HG02759 (cell line): ENCODE measurements at regions not wholly inside any gene's neighbourhood (a gene's known extent, or its start where the extent isn't known, plus 50 kb on each side); places are given as distances from the start of the nearest gene placed in this dataset.
"Not testable (repeated sequence)": the region's sequence is repeated elsewhere in the genome, so short reads cannot be mapped to it uniquely, and the experiment has no call there.

ENCODE experiments used
- ATAC-seq: cut with Tn5 transposase; IDR thresholded peaks from one replicate; pipeline ENCODE4 v1.9.1; 2021; ENCODE audit warnings: mild to moderate bottlenecking, moderate library complexity; ENCODE audit not compliant: unreplicated experiment

DNA sequence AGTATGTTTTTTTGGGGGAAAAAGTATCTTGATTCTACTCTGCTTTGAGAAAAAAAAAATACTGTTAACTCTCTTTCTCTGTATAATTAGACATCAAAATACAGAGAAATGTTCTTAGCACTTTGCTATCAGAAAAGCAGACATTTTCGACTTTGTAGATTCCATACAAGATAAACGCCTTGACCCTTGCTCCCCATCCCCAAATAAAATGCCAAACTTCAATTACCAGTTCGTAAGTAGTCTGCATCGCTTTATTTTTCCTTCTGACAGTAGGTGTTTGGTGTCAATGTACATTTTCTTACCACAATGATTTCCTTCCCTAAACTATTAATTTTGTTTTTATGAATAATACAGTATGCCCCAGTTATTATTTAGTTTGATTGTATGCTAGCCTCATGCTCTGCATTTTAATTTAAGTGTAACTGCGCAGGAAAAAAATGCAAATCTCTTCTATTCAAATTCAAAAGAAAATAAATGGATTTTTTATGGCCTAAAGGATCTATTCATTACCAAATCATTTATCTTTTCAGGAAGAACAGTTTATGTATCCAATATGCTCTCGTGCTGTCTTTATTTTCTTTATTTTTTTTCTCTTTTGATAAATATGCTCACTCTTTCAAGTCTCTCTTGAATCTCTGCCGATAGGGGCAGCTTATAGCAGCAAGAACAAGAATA is 84.8 kb upstream of the ZNF217 start:
- no peak for ATAC-seq

DNA sequence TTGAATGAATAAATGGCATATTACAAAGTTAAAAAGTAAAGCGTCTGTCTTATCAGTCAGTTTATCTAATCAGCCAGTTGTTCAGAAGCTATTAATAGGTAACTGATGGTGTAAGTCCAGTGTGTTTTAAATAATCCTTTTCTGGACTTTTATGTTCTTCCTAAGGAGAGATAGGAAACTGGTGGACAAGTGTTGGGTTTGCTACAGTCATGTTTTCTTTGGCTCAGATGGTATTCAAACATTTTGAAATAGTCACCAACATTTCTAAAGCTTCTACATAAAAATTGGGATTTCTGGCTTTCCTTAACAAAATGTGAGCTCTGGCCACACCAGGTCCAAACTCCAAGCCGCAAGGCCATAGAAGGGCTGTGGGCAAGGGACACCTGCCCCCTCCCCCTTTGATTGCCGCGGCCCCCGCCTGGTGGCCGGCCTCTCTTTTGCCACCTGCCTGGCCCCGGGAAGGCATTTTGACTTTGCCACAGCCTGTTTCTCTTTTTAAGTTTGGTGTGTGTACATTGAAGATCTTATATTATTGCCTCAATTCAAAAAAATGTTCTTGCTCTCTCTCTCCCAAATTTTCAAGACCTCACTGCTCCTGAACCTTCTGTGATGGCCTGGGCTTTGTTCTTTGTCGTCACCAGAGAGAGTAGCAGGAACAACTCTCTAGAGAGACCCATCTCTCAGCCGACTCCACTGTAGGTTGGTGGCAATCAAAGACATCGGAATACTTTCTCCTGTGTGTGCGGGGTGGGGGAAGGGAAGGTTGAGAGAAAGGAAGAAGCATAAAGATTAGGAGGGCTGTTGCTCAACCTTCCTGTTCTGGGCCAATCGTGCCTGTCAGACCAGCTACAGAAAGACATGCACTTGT is 84.0 kb upstream of the ZNF217 start:
- no peak for ATAC-seq

DNA sequence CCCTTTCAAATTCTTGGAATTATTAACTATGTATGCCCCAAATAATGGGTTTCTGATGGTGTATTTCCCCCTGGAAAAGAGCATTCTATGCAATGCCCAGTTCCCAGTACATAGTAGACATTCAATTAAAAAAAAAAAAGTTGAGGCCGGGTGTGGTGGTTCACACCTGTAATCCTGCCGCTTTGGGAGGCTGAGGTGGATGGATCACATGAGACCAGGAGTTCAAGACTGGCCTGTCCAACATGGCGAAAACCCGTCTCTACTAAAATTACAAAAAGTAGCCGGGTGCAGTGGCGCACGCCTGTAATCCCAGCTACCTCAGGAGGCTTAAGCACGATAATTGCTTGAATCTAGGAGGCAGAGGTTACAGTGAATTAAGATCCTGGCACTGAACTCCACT is 83.3 kb upstream of the ZNF217 start:
- ATAC-seq: no peak

DNA sequence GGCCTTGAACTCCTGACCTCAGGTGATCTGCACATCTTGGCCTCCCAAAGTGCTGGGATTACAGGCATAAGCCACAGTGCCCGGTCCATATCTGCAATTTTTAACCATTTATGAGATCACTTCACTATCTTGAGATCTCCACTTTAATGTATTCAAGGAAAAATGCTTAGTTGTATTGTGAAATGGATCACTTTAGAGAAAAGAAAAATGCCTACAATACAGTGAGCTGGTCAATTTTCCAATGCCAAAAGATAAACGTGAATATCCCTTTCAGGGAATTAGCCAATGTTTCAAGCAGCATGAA is 82.8 kb upstream of the ZNF217 start:
- ATAC-seq: no peak

DNA sequence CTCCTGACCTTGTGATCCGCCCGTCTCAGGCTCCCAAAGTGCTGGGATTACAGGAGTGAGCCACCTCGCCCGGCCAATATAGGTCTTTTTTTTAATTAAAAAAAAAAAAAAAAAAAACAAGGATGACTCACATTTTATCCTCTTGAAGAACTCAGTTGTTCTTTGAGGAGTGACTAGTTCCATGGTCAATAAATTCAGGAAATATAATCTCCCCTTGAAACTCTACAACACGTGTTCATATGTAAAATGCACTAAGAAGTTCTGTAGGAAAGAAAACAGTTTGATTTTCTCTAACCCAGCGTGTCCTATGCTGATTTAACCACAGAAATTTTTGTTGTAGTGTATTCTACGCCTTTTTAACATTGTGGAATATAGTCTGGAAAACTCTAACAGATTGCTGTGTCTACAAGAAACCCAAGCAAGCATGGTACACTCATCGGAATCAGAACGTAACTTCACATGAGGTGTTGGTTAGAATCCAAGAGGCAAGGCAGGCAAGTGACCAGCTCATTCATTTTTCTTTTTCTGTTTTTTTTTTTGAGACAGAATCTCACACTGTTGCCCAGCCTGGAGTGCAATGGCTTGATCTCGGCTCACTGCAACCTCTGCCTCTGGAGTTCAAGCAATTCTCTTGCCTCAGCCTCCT is 79.0 kb upstream of the ZNF217 start:
- ATAC-seq: no peak

DNA sequence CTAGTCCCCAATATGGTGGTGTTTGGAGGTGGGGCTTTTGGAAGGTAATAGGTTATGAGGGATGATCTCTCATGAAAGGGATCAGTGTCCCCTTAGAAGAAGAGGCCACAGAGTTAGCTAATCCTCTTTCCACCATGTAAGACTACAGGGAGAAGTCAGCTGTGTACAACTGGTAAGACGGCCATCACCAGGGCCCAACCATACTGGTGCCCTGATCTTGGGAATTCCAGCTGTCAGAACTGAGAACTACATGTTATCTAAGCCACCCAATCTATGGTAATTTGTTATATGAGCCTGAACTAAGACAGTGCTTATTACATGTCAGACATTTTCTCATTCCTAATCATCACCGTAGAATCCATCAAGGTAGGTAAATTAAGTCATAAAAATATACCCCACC is 77.7 kb upstream of the ZNF217 start:
- ATAC-seq: no peak

DNA sequence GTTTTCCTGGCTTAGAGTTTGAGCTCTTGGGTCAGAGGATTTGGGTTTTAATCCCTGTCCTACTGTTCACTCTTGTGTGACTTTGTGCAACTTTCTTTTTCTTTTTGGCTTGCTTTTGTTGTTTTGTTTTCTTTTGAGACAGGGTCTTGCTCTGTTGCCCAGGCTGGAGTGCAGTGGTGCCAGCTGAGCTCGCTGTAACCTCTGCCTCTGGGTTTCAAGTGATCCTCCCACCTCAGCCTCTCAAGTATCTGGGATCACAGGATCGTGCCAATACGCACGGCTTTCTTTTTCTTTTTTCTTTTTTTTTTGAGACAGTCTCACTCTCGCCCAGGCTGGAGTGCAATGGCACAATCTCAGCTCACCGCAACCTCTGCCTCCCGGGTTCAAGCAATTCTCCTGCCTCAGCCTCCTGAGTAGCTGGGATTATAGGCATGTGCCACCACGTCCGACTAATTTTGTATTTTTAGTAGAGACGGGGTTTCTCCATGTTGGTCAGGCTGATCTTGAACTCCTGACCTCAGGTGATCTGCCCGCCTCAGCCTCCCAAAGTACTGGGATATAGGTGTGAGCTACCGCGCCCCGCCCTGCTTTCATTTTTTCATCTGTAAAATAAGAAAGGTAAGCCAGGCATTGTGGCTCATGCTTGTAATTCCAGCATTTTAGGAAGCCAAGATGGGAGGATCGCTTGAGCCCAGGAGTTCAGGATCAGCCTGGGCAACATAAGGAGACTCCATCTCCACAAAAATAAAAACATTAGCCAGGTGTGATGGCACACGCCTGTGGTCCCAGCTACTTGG is 76.1 kb upstream of the ZNF217 start:
- ATAC-seq: not testable (repeated sequence)

DNA sequence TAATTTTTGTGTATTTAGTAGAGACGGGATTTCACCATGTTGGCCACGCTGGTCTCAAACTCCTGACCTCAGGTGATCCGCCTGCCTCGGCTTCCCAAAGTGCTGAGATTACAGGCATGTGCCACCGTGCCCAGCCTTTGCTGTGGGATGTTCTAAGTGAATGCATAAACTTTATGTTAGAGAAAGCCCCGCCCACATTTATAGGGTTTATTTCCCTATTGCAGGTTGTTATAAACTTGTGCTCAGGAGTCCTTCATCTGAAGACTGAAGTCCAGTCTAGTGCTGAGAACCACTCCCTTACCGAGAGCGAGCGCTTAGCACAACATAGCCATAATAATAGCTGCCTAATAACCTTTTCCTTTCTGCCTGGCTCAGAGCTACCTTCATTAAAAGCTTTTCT is 75.4 kb upstream of the ZNF217 start:
- ATAC-seq: no peak

DNA sequence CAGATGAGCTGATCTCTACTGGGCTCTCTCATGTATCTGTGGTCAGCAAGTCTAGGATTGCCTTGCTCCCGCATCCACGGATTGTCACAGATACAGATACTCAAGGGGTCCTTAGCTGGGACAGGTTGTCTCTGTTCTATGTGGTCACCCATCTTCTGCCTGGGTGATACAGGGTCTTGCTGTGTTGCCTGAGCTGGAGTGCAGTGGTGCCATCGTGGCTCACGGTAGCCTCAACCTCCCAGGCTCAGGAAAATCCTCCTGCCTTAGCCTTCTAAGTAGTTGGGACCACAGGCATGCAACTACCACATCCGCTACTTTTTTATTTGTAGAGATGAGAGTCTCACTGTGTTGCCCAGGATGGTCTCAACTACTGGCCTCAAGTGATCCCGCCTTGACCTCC is 72.5 kb upstream of the ZNF217 start:
- no peak for ATAC-seq

DNA sequence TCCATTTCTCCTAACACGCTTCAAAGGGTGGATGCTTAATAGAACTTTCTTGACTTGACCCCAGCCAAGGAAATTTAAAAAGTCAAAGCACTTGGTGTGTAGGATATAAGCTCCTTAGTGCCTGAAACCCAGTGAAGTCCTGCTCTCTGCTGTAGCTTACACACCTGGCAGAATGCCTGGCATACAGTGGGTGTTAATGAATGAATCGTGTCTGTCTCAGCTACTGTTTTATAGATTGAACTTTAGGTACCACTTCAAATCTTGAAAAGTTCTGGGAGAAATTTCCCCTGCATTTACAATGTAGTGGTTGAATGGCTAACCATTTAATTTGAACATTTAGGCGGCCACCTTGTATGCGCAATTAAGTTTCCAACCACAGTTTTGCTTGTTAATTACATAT is 70.5 kb upstream of the ZNF217 start:
- no peak for ATAC-seq

DNA sequence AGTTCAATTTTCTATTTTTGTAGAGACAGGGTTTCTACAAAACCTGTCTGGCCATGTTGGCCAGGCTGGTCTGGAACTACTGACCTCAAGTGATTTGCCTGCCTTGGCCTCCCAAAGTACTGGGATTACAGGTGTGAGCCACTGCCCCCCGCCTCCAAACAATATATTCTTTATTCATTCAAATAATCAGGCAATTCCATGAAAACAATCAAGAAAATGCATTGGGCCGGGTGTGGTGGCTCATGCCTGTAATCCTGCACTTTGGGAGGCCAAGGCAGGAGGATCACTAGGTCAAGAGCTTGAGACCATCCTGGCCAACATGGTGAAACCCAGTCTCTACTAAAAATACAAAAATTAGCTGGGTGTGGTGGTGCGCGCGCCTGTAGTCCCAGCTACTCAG is 69.9 kb upstream of the ZNF217 start:
- not testable (repeated sequence) for ATAC-seq

DNA sequence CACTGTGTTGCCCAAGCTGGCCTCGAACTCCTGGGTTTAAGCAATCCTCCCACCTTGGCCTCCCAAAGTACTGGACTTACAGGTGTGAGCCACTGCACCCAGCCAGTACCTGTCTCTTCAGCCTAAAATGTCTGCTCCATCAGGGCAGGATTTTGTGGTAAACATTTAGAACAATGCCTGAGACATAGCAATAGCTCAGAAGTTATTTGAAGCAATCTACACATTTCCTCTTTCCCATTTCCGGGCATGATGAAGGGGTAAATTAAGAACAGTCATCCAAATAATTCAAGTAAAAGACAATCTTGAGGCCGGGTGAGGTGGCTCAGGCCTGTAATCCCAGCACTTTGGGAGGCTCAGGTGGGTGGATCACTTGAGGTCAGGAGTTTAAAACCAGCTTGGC is 69.0 kb upstream of the ZNF217 start:
- no peak for ATAC-seq

DNA sequence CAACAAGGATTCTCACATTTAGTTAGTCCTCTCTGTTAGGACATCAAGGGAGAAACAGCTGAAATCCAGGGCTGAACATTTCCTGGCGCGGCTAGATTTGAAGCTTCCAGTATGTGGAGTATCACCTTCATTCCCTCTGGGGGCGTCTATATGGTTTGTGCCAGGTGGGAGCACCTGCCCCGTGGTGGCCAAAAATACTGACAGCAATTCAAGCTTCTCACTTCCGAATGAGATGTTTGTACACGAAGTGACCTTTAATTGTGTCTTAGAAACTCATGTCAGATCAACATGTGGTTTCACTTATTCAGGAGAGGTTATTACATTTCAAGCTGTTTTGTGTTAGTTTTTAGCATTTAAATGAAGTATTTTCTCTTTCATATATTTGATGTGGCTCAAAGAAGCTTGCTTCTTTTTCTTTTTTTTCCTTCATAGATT is 67.3 kb upstream of the ZNF217 start:
- no peak for ATAC-seq

DNA sequence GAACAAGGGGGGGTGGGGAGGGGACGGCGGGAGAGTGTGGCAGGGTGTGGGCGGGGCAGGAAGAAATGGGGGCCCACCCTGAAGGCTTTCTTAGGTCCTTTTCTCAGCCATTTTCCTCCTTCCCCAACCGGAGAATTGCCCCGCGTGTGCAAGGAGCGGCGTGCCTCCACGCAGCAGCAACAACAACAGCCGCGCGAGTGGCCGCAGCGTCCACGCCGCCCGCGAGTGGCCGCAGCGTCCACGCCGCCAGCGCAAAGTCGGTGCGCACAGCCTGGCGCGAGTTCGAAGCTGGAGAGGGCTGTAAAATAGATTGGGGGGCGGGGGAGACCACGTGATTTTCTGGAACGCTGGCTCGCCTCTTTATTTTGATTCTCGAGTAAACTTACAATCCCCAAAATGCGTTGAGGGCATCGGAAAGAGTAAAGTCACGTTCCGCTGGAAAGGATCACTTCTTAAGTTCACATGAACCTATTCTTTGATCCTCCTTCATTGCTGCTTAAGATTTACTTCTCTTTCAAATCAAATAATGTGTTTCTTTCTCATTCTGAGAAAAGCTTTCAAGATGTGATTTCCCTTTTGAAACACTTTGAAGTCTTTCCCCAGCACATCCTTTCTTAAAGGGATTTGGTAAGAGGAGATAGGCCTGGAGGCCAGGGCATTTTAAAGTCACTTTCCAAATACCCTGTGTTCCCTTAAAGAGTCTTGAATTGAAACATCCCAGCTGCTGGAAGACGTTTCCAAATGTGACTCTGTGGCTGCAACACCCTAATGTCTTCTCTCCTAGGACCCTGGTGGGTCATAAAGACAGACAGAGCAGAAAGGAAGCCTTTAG is 66.7 kb upstream of the ZNF217 start:
- no peak for ATAC-seq

DNA sequence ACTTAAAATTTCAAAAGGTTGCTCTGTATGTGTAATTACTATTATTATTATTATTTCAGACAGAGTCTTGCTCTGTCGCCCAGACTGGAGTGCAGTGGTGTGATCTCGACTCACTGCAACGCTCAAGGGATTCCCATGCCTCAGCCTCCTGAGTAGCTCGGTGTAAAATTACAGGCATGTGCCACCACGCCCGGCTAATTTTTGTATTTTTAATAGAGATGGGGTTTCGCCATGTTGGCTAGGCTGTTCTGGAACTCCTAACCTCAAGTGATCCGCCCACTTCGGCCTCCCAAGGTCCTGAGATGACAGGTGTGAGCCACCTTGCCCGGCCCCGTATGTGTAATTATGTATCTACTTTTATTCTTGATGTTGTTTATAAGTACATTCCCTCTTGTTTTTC is 65.3 kb upstream of the ZNF217 start:
- no peak for ATAC-seq

DNA sequence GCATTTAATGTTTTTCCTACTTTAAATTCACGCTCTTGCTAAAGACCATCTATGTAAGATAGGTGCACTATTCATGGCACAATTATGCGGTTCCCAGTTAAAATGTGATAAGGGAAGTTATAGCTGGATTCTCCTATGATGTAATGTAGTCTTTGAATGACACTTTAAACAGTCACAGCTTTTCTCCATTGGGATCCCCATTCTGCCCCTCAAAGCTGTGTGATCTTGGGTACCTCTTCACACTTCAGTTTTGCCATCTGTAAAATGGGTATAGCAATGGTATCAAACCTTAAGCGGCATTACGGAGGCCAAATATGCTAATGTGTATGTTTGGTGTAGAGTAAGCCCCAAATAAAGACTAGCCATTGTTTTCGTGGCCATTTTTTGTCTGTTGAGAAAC is 64.7 kb upstream of the ZNF217 start:
- ATAC-seq: no peak

DNA sequence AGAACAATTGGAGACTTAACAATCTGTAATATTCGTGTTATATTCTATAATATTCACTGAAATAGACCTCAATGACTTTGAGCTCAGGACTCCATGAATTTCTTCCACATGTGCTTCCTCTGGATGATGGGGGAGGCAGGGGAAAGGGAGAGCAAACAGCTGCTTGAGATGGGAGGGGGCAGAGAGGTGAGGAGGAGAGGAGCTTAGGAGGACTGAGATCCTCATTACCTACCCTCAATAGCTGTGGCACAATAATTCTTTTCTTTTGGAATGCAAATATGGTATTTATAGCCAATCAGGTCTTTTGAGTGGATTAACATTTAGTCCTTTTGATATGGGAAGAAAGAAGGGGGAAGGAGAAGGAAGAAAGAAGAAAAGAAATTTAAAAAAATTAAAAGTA is 64.1 kb upstream of the ZNF217 start:
- ATAC-seq: no peak

DNA sequence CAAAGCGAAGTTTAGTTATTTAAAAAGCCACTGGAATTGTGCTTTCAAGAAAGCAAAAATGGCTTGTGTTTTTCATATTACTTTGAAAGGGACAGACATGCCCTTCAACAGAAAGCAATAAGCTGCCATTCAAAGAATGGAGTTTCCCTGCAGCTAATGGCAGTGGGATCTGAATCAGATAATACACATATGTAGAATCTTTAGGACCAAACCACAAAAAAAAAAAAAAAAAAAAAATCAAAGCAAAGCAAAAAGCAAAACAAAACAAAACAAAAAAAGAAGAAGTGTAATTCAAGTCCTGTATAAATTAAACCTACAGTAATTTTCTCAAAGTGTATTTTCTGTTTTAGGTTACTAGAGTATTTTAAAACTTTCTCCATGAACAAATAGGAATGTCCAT is 63.6 kb upstream of the ZNF217 start:
- ATAC-seq: no peak

DNA sequence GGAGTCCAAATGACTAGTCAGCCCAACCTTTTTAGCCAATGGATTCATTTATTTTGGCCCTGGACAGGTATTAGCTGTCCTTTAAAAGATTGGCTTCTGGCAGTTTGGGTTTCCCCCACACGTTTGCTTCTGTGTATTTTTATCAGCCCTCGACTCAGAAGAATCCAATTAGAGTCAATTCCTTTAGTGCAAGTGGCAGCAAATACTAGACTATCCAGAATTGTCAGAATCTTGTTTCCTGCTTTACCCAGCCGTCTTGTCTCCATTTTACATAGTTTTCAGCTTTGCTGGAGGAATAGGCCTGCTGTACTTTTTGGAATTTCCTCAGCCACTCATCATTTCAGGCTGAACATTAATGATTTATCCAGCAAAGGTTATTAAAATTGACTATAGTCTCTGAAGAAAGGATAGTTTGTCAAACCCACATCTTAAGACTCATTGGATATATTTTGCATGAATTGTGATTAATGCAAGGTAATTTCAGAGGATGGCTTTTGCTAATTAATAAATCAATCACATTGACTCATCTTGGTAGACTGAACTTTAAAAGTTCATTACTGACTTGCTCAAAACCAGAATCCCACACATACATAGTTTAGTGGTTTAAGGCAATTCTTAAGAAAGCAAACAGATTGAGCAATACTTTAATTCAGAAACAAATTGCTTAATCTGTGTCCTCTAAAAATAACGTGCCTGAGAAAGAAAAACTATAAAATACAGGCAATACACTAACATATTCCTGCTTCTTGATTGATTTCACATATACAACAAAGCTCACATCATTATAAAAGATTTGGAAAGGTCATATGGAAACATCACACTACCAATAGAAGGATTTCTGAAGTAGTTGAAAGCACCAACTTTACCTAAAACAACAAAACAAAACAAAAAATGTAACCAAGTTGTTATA is 62.9 kb upstream of the ZNF217 start:
- ATAC-seq: no peak
